ENCODE measurements at regions not wholly inside any gene's neighbourhood (a gene's known extent, or its start where the extent isn't known, plus 50 kb on each side); places are given as distances from the start of the nearest gene placed in this dataset.
"Not testable (repeated sequence)": the region's sequence is repeated elsewhere in the genome, so short reads cannot be mapped to it uniquely, and the experiment has no call there.

DNA sequence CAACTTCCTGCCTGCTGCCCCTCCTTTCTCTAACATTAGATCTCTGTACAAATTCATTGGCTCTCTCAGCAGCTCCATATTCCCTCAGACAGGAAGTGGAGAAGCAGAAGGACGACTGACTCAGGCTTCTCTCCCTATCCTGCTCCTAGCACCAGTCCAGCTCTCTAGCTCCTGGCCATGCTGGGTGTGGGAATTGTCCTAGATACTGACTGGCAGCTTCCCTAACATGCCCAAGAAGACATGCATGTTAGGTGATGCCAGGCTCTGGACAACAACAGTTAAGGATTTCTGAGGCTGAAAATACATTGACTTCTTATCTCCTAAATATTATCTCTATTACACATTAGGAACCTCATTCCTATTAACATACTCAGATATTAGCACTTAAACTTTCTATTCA lies 292.9 kb downstream of the IKZF2 start:
- no peak for FAIRE-seq

DNA sequence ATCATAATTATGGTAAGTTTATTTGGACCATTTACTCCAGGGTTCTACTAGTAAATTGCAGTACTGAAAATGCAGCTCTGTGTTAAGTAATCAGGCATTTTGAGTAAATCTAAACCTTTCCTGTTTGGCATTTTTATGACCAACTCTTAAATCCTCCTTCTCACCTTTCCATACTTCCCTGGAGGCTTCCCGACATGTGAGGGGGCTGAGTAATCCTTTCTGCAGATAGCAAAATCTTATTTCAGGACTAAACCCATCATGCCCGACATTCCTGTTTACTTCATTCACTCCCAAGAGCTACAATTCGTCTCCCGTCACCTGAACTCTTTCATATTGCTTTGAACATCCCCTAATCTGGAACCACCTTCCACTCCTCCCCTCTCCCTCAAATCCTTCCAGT lies 296.6 kb downstream of the IKZF2 start:
- FAIRE-seq = no peak

DNA sequence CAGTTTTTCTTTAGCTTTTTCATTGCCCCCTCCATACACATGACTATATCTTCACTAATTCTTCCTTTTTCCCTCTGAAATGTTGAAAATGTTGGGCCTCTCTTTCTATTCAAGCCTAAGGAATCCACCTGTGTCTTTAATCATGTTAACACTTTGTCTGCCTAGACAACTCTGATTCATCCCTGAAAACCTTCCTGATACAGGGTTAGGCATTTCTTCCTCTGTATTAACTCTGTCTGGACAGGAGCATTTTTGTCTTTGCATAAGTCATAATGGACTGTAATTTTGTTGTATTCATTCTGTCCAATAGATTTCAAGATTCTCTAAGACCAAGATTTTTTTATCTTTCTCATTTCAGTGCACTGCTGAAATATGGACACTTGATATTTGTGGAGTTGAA lies 297.3 kb downstream of the IKZF2 start:
- no peak for FAIRE-seq

DNA sequence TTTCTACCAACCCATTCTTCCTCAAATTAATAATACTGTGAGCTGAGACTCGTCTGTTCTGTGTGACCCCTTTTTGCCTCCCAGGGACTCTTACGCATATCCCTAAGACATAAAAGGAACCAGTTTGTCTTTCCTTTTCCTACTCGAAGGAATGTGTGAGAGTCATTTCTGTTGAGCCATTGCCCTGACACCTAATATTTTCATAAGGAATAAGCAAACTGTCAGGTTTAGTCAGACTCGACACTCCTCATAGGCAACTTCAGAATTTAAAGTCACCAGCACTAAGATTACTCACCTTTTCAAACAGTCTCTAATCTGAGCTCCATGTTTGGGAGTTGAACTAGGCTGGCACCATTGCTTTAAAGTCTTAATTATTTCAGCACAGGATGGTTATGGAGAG lies 305.5 kb downstream of the IKZF2 start:
- no peak for FAIRE-seq

DNA sequence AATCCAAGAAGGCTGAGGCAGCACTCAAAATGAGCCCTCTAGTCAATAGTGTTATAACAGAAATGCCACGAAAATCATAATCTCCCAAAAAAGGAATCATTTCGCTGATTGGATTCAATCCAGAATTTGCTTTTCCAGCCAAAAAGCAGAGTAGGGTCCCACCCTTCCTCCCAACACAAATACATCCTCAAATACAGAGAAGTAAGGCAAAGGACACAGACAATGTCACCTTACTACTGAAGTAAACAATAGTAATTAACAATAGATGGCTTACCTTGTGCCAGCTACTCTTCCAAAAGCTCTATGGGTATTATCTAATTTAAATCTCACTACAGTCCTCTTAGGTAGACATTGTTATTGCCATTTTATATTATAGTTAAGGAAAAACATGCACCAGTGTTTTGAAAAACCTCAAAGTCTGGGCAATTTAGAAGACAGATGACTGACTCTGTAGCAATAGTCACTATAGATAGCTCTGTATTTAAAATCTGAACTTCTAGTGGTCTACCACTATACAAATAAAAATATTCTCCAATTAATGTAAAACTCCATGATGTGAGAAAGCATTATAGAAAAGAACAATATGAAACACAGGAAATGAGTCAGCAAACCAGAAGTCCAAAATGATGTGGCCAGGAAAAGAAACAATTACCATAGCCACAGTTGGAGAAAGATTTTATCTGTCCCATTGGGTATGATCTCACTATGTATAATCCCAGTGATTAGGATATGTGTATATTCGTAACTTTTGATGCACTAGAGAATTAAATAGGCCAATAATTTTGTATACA lies 305.0 kb upstream of the ERBB4 start:
- no peak for FAIRE-seq

DNA sequence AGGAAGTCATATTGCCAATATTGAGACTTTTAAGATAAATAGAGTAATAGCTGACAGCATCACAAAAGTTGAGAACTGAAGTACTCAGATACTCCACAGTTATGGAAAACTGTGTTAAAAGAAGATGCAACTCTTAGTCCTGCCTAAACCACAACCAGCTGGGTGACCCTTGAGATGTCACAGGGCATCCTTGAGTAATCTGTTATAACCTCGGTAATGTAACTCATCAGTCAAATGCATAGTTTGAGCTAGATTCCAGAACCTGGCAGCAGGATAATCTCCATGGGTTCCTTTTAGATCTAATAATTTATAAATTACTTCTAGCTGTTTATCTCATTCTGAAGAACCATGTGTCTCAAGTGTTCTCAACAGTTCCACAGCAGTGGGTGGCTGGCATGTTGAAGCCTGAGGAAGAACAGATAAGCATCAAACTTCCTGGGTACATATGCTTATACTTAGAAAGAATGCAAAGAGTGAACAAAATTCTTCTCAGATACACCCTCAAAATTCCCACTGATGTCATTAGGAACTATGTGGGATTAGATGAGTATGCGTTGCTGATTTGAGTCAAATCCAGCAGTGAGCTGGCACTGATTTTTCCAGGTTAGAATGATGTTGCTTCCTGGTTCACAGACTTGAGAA lies 304.1 kb upstream of the ERBB4 start:
- no peak for FAIRE-seq

DNA sequence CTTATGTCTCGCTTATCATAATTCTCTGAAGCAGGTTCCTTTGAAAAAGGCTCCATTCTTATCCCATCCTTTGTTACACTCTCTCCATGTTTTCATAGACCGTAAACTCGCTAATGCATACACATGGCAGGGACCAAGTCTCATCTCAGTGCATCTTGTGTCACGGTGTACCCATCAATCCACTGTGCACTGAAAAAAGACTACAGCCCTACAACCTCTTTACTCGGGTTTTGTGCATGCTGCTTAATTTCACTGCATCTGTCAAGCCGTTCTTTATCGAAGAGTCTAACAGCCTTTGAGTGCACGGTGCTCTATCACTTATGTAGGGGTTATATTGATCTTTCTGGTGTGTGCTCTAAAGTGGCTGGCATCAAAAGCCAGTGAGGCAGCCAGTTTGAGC lies 302.9 kb upstream of the ERBB4 start:
- no peak for FAIRE-seq

DNA sequence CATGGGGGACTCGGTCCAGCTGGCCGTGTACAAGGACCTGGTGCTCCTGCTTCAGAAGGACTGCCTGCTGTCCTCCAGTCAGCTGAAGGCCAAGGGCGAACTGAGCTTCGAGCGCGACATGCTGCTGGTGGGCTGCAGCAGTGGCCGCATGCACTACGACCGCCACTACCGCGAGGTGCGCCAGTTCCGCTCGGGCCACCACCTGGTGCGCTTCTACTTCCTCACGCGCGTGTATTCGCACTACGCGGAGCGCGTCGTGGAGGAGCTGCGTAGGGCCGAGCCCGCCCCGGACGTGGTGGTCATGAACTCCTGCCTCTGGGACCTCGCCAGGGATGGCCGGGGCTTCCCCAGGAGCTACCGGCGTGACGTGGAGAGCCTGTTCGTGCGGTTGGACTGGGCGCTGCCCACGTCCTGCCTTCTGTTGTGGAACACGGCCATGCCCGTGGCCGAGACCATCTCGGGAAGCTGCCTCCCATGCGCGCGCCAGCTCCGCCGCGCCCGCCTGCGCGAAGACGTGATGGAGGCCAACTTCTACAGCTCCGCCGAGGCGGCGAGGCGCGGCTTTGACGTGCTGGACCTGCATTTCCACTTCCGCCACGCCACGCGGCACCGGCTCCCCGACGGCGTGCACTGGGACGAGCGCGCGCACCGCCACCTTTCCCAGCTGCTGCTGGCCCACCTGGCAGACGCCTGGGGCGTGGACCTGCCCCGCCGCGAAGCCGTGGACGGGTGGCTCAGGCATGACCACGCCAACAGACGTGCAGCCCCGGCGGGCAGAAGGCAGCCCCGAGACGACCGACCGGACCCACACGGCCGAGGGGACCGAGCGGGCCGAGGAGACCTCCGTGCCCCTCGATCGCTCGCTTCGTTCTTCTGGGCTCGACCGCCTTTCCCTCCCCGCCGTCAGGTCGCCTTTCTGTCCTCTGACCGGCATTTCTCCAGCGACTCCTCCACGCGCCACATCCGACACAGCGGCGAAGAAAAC lies 293.9 kb upstream of the ERBB4 start:
- FAIRE-seq = no peak

DNA sequence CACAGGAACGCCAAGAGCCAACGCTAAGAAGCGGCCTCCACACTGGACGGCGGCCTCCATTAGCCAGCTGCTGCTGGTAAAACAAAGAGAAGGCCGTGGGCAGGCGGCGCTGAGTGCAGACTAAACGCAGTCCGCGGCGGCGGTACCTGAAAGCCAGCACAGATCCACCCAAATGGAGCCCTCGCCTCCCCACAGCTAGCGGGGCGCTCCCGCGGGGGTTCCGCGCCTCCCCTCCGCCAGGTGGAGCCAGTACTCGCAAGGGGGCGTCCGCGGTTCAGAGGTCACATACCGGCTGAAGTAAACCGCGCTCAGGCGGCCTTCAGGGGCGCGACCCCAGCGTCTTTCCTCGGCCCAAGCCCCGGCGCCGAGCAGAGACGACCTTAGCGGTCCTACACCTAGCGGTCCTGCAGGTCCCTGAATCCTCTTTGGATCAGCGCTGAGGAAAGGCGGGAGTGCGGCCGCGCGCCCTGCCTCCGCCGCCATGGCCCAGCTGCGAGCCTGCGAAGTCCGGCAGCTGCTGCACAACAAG lies 293.1 kb upstream of the ERBB4 start:
- FAIRE-seq = no peak

DNA sequence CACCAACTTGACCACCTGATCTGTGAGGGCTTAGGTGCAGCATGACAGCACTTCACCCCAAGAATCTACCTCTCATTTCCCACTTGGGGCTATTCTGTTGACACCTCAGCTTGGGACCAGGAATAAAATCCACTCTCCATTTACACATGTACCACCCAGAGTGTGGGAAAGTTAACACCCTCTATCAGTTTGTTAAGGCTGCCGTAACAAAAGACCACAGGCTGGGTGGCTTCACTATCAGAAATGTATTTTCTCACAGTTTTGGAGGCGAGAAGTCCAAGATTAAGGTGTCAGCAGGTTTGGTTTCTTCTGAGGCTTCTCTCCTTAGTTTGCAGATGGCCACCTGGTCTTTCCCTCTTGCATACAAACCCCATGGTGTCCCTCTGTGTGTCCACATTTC lies 277.7 kb upstream of the ERBB4 start:
- FAIRE-seq = no peak

DNA sequence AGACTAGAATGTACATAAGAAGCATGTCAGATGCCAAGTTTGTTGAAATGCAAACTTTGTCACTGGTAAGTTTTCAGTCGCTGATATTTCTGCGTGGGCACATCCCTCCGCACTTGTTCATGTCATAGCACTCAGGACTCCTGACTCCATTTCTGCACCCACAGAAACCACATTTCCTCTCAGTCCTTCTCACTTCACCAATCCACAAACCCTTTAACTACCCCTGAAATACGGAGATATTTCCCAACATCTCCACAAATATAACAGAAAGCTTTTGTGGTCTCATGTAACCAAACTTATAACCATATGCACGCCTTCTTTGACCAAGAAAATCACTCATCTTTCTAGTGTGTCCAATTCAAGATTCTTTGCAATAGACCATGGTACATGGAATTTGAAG lies 276.9 kb upstream of the ERBB4 start:
- FAIRE-seq = no peak

DNA sequence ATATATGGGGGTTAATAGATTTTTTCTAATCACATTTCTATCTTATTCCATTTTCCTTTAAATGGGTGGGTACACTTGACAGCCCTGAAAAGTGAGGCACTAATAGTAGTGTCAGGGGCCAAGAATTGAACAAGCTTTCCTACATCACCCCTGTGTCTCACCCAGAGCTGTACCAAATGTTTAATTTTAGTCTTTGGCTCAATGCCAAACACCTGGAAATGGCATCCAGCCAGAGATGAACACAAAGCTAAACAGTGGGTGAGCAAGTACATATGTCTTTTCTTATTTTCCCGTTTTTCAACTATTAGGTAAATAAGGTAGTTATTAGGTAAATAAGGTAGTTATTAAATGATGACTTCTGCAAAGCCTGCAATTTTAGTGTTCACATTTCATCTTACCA lies 276.3 kb upstream of the ERBB4 start:
- FAIRE-seq = no peak

DNA sequence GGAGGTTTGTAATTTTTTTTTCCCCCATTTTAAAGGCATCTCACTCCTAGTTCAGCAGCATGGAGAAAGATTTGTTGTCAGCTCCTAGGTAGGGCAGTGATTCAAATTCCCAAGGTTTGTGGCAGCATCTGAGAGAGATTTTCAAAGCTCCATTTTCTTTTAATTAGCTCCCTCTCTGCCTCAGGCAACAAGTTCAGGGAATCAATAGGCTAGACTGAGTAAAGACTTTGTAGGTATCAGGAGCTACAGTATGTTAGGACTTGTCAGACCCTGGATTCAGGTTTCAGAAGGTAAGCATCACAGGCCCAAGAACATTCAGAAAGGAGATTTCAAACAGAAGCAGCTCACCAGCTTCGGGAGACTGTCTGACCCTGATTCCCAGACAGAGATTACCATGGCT lies 273.3 kb upstream of the ERBB4 start:
- no peak for FAIRE-seq

DNA sequence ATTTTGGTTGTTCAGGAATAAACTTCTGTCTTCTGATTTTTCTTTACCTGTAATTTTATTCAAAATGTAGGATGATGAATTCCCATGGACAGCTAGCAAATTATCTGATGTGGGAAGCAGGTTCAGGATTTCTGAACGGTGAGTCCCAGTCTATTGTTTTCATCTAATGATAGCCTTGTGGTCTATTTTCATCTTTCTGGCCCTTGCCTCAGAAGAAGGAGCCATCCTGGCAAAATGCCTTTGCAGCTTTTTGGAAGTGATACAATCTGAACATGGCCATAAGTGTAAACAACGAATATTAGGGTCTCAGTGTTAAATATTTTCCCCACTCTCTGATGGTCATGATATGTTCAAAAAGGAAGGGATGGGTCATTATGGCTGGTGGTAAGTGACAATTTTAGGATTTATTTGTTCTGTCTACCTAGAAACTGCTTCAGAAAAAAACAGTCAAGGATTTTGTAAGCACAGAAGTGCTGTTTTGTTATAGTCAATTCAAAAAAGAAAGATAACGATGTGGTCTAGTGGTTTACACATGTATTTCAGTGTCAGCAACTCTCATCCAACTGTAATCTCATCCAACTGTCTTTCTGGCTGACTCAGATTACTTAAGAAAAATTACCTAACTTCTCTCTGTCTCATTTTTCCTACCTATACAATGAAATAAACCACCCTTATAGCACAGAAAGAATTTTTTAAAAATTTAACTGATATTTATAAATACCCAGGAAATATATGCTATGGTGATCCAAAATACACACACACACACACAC lies 272.6 kb upstream of the ERBB4 start:
- FAIRE-seq = no peak

DNA sequence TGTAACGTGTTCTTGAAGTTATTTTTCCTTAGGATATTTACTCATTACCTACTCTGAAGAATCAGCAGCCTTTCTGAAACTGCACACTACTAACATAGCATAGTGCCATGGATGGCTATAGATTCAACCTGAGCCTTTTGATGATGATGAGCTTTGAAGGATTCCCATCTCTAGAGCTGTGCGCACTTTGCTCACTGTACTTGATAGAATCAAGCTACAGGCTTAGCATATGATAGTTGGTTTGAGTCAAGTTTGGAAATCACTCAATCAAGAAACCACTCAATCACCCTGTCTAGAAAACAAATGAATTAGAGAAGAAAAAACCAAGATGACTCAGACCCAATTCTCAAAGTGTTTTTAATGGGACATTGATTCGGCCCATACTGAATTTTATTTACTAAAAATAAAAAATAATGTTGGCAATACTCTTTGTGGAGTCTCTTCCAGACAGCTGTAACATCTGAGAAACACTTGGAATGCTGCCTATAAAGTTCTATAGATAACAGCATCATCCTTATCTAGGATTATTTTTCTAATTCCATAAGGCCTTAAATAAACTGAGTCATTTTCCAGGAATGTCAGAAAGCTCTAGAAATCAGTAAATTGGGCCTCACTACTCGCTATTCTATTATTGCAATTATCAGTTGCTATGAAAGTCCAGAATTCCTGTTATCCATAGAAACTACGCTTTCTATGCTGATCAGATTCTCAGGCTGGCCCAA lies 259.0 kb upstream of the ERBB4 start:
- FAIRE-seq = no peak

DNA sequence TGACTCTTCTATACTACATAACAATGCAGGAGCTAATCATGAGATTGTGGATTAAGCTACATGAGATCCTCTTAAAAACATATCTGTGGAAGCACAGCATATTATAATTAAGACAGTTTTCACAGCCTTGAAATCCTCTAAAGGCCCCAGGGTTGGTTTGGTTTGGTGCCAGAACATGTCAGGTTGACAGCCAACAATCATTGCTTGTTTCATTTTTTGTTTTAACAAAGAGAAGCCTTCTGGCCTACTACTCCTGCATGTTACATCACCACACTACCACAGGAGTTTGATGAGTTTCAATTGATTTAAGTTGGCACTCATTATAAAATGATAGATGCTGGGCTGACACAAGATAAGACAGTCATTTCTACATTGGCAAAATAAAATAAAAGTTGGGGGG lies 255.9 kb upstream of the ERBB4 start:
- FAIRE-seq = no peak

DNA sequence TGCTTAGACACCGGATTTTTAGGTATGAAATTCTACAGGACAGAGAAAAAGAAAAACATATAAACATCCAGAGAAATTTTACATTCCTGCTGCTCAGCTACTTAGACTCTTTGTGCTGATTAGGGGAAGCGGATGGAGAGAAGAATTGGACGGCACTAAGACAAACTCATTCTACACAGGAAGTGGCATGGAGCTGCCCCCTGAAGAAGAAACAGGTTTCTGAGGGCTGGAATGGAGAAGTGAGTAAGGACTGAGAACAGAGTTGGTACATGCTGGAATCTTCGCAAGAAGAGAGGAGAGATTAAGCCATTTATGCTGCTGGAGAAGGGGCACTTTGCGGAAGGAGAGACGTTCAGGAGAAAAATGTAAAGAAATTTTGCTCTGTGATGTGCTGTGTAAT lies 253.0 kb upstream of the ERBB4 start:
- no peak for FAIRE-seq

DNA sequence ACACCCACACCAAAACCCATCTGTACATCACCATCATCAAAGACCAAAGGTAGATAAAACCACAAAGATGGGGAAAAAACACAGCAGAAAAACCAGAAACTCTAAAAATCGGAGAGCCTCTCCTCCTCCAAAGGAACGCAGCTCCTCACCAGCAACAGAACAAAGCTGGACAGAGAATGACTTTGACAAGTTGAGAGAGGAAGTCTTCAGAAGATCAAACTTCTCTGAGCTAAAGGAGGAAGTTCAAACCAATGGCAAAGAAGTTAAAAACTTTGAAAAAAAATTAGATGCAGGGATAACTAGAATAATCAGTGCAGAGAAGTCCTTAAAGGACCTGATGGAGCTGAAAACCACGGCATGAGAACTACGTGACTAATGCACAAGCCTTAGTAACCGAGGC lies 247.5 kb upstream of the ERBB4 start:
- FAIRE-seq = not testable (repeated sequence)

DNA sequence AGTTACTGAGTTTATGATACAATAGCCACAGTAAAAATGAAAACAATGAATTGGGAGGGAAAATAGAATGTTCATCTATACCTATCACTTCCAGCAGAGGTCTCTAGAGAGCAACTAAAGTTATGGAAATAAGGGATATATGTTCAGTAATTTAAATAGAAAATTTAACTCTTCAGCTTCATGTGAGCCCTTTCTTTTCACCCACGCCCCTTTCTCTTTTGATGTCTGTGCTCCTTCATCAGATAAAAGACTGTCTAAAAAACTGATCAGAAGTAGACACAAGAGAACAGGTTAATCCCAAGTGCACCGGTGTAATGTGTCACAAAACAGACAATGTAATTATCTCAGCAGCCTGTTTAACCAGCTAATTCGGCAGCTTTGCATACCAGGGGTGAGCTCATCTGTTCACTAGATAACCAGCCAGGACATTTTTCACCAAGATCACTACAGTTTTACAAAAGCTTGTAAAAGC lies 238.5 kb upstream of the ERBB4 start:
- peak; percentile 96 for FAIRE-seq

DNA sequence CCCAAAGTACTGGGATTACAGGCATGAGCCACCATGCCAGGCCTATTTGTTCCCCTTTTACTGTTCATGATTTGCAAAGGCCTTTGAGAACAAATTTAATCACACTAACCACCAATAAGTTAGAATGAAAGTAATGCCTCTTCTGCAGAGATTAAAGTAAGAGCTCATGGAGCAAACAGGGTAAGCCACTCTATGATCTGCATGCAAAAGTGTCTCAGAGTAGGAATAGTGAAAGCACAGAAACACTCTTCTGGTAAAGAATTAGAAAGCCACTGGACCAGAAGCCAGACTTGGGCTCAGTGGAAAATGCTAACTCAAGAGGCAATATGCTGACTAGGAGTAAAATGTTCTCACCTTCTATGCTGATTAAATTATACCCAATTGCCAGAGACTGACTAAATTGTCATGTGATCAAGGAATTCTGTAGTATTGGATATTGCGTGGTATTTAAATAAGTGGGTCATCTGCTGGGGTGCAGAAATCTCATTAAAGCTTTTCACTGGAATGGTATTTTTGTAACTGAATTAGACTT lies 235.3 kb upstream of the ERBB4 start:
- FAIRE-seq = no peak

DNA sequence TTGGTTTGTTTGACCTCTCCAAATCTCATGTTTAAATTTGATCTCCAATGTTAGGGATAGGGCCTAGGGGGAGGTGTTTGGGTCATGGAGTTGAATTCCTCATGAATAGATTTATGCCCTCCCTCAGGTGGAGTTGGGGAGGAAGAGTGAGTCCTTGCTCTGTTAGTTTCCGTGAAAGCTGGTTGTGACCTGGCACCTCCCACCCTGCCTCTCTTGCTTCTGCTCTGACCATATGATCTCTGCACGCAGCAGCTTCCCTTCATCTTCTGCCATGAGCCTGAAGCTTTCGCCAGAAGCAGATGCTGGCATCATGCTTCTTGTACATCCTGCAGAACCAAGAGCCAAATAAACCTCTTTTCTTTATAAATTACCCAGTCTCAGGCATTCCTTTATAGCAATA lies 231.6 kb upstream of the ERBB4 start:
- no peak for FAIRE-seq

All from islet of Langerhans (tissue), 1 donor.